SK-N-SH (cell line): ENCODE measurements at regions not wholly inside any gene's neighbourhood (a gene's known extent, or its start where the extent isn't known, plus 50 kb on each side); places are given as distances from the start of the nearest gene placed in this dataset.

Experiments used
- CTCF ChIA-PET: fragments of 300-600, 350-600 bp; formaldehyde crosslinking; extraction: SDS; loops from one replicate; lab custom pipeline; 2021; lab: Yijun Ruan, JAX
- POLR2A ChIA-PET: fragments of 350-600 bp; sonication (Branson Sonifier 250); formaldehyde crosslinking; extraction: SDS; loops from one replicate; lab custom pipeline; 2020; ENCODE audit warnings: antibody characterized with exemption, inconsistent platforms; lab: Yijun Ruan, JAX
- DNase-seq: peaks from one replicate; pipeline ENCODE4 v3.0.0; 2012
- H2AFZ ChIP-seq: fragments of 200-600 bp; sonication (generic); 2 replicates; pipeline ENCODE4 v1.8.1; 2016; ENCODE audit warnings: antibody characterized with exemption, mild to moderate bottlenecking, low read depth
- H3F3A ChIP-seq: fragments of 200-600 bp; sonication (generic); replicated peaks from 2 replicates; pipeline ENCODE3; 2016; ENCODE audit warnings: antibody characterized with exemption, mild to moderate bottlenecking; ENCODE audit not compliant: insufficient read depth
- H3K27ac ChIP-seq, 2 experiments: fragments of 200-500 bp in 1 of 2; fragments of 200-600 bp in 1 of 2; sonication (Bioruptor generic) in 1 of 2; sonication (generic), shearing (Covaris generic) in 1 of 2; 2 replicates each; pipeline versions ENCODE4 v1.5.1 to v1.6.1; 2014 to 2016; ENCODE audit warnings: low read depth in 2 of 2, inconsistent platforms in 1 of 2, low read length in 1 of 2, mild to moderate bottlenecking in 1 of 2, mixed read lengths in 1 of 2
- H3K27me3 ChIP-seq: fragments of 200-600 bp; sonication (generic), shearing (Covaris generic); 2 replicates; pipeline ENCODE4 v1.6.1; 2016; ENCODE audit warnings: mixed run types; ENCODE audit not compliant: insufficient read depth
- H3K36me3 ChIP-seq, 2 experiments: fragments of 200-500 bp in 1 of 2; fragments of 200-600 bp in 1 of 2; sonication (Bioruptor generic) in 1 of 2; sonication (generic) in 1 of 2; replicated peaks in 1 of 2; 2 replicates each; pipeline versions ENCODE3 to v1.5.1; 2014 to 2016; ENCODE audit warnings: low read length in 1 of 2, mild to moderate bottlenecking in 1 of 2; ENCODE audit not compliant: insufficient read depth in 2 of 2, control insufficient read depth in 1 of 2
- H3K4me1 ChIP-seq, 2 experiments: fragments of 200-500 bp in 1 of 2; fragments of 200-600 bp in 1 of 2; sonication (Bioruptor generic) in 1 of 2; sonication (generic), shearing (Covaris generic) in 1 of 2; 2 replicates each; pipeline versions ENCODE4 v1.5.1 to v1.6.1; 2014 to 2016; ENCODE audit warnings: low read depth in 1 of 2, low read length in 1 of 2, mixed run types in 1 of 2; ENCODE audit not compliant: insufficient read depth in 2 of 2, control insufficient read depth in 1 of 2
- H3K4me2 ChIP-seq: fragments of 200-600 bp; sonication (generic), shearing (Covaris generic); 2 replicates; pipeline ENCODE4 v1.6.1; 2017; ENCODE audit warnings: mixed run types
- H3K4me3 ChIP-seq, 2 experiments: fragments of 200-500 bp in 1 of 2; fragments of 200-600 bp in 1 of 2; sonication (Bioruptor generic) in 1 of 2; sonication (generic), shearing (Covaris generic) in 1 of 2; 2 replicates each; pipeline versions ENCODE4 v1.5.1 to v1.8.1; 2014 to 2016; ENCODE audit warnings: low read depth in 2 of 2, inconsistent platforms in 1 of 2, low read length in 1 of 2, mild to moderate bottlenecking in 1 of 2, mixed read lengths in 1 of 2, moderate library complexity in 1 of 2
- H3K79me2 ChIP-seq: fragments of 200-600 bp; sonication (generic); 2 replicates; pipeline ENCODE4 v1.8.1; 2017; ENCODE audit warnings: mild to moderate bottlenecking; ENCODE audit not compliant: insufficient read depth
- H3K9ac ChIP-seq: fragments of 200-600 bp; sonication (generic); 2 replicates; pipeline ENCODE4 v1.6.1; 2017; ENCODE audit warnings: mixed run types
- H3K9me2 ChIP-seq: fragments of 200-600 bp; sonication (generic); 2 replicates; pipeline ENCODE4 v1.6.1; 2017; ENCODE audit warnings: mixed run types
- H3K9me3 ChIP-seq: fragments of 200-600 bp; sonication (generic); 2 replicates; pipeline ENCODE4 v1.6.1; 2017; ENCODE audit warnings: mixed run types, mild to moderate bottlenecking, moderate library complexity
- H4K20me1 ChIP-seq: fragments of 200-600 bp; sonication (generic); 2 replicates; pipeline ENCODE4 v1.6.1; 2017; ENCODE audit warnings: mild to moderate bottlenecking, mixed run types; ENCODE audit not compliant: insufficient read depth
- CHD2 ChIP-seq: fragments of 150-350 bp; IDR thresholded peaks from 2 replicates; pipeline ENCODE4 v1.6.1; 2018; ENCODE audit warnings: low read length; ENCODE audit not compliant: partially characterized antibody
- ELF1 ChIP-seq: IDR thresholded peaks from 2 replicates; pipeline ENCODE4 v1.4.0; 2012
- EP300 ChIP-seq, 2 experiments: IDR thresholded peaks; 2 replicates each; pipeline versions ENCODE4 v1.4.0 to v1.6.1; 2012; ENCODE audit warnings: borderline replicate concordance in 1 of 2, low read depth in 1 of 2, low read length in 1 of 2
- EZH2phosphoT487 ChIP-seq: fragments of 200-600 bp; sonication (generic); IDR thresholded peaks from 2 replicates; pipeline ENCODE4 v1.6.1; 2017; ENCODE audit warnings: low read depth, mixed run types, mild to moderate bottlenecking, antibody characterized with exemption, moderate library complexity, borderline replicate concordance
- FOSL2 ChIP-seq: IDR thresholded peaks from 2 replicates; pipeline ENCODE4 v1.4.0; 2012; ENCODE audit warnings: low read depth, mild to moderate bottlenecking, moderate library complexity, borderline replicate concordance
- FOXJ3 ChIP-seq: sonication (generic); formaldehyde crosslinking; IDR thresholded peaks from 2 replicates; pipeline ENCODE4 v1.5.1; 2020; ENCODE audit warnings: mild to moderate bottlenecking, missing genetic modification reagents
- FOXM1 ChIP-seq: IDR thresholded peaks from 2 replicates; pipeline ENCODE4 v1.4.0; 2012; ENCODE audit warnings: low read depth, mild to moderate bottlenecking
- GABPA ChIP-seq: IDR thresholded peaks from 2 replicates; pipeline ENCODE4 v1.4.0; 2012; ENCODE audit warnings: low read depth, mild to moderate bottlenecking
- IRF3 ChIP-seq: fragments of 150-350 bp; IDR thresholded peaks from 2 replicates; pipeline ENCODE4 v1.6.1; 2016; ENCODE audit warnings: mild to moderate bottlenecking, low read depth, low read length
- JUND ChIP-seq: IDR thresholded peaks from 2 replicates; pipeline ENCODE4 v1.4.0; 2012
- MAX ChIP-seq: IDR thresholded peaks from 2 replicates; pipeline ENCODE4 v1.4.0; 2012; ENCODE audit warnings: low read depth
- MEF2A ChIP-seq: IDR thresholded peaks from 2 replicates; pipeline ENCODE4 v1.4.0; 2012; ENCODE audit warnings: low read depth, borderline replicate concordance
- MXI1 ChIP-seq: IDR thresholded peaks from 2 replicates; pipeline ENCODE4 v1.6.1; 2012; ENCODE audit warnings: mild to moderate bottlenecking, low read depth, low read length, improper control_type of control experiment
- NRF1 ChIP-seq: IDR thresholded peaks from 2 replicates; pipeline ENCODE4 v1.6.1; 2012; ENCODE audit warnings: low read depth, mild to moderate bottlenecking, low read length
- POLR2AphosphoS5 ChIP-seq: IDR thresholded peaks from 2 replicates; pipeline ENCODE4 v1.6.1; 2012; ENCODE audit warnings: low read depth, low read length
- RAD21 ChIP-seq: IDR thresholded peaks from 2 replicates; pipeline ENCODE4 v1.6.1; 2012; ENCODE audit warnings: mild to moderate bottlenecking, low read length
- RFX5 ChIP-seq: IDR thresholded peaks from 2 replicates; pipeline ENCODE4 v1.6.1; 2012; ENCODE audit warnings: mild to moderate bottlenecking, improper control_type of control experiment, low read length
- RXRA ChIP-seq: IDR thresholded peaks from 2 replicates; pipeline ENCODE4 v1.4.0; 2012; ENCODE audit warnings: low read depth, mild to moderate bottlenecking, borderline replicate concordance
- TAF1 ChIP-seq: IDR thresholded peaks from 2 replicates; pipeline ENCODE4 v1.6.1; 2012; ENCODE audit warnings: low read depth, mild to moderate bottlenecking, low read length, moderate library complexity, borderline replicate concordance
- TCF12 ChIP-seq: IDR thresholded peaks from 2 replicates; pipeline ENCODE4 v1.4.0; 2012
- USF2 ChIP-seq: fragments of 150-350 bp; IDR thresholded peaks from 2 replicates; pipeline ENCODE4 v1.6.1; 2017; ENCODE audit warnings: antibody characterized with exemption, low read length, low read depth, borderline replicate concordance
- ZBTB33 ChIP-seq: IDR thresholded peaks from 2 replicates; pipeline ENCODE4 v1.4.0; 2012; ENCODE audit warnings: low read depth, borderline replicate concordance

- H3K9me2 ChIP-seq: no peaks in the 10 kb centered on the region
- no peaks in the 10 kb centered on the region for H3K9me3 ChIP-seq
- TF ChIP-seq RXRA (no peak), MAX (no peak), USF2 (no peak), MXI1 (no peak), EZH2phosphoT487 (no peak), FOSL2 (no peak), ZBTB33 (no peak), IRF3 (no peak), CHD2 (no peak), TAF1 (no peak), ELF1 (no peak), NRF1 (no peak), EP300 (IDR thresholded peaks at IDR 0.05; ENCODE audit: borderline replicate concordance in 1 of 2, low read depth in 1 of 2, low read length in 1 of 2) (no peak), GABPA (no peak), MEF2A (no peak)
- no peak overlapping the region for H3K4me3 ChIP-seq
- no peaks in the 10 kb centered on the region for H3F3A ChIP-seq
- POLR2A ChIA-PET: no interaction called here
- H3K36me3 ChIP-seq: no peaks in the 10 kb centered on the region
- H3K27me3 ChIP-seq: no peaks in the 10 kb centered on the region
- no peak overlapping the region for H3K27ac ChIP-seq
- no peaks in the 10 kb centered on the region for H3K4me1 ChIP-seq
- H3K9ac ChIP-seq: no peak overlapping the region
- H2AFZ ChIP-seq: no peak overlapping the region
- no peak overlapping the region for H3K4me2 ChIP-seq
- CTCF ChIA-PET: no interaction called here
- H4K20me1 ChIP-seq: no peaks in the 10 kb centered on the region
- H3K79me2 ChIP-seq: no peaks in the 10 kb centered on the region
- no peak for DNase-seq
These were observed 88.8 kb upstream of the HMHB1 start for GRCh38 chr5:143723159-143723558.

- Histone ChIP-seq H3K4me2 (no peak overlapping the region), H3K36me3 (no peaks in the 10 kb centered on the region), H3K27me3 (no peaks in the 10 kb centered on the region), H2AFZ (no peak overlapping the region), H3K9me3 (no peaks in the 10 kb centered on the region), H4K20me1 (no peaks in the 10 kb centered on the region), H3K4me3 (no peak overlapping the region), H3K9me2 (no peaks in the 10 kb centered on the region), H3K9ac (no peak overlapping the region), H3K27ac (no peak overlapping the region), H3K4me1 (no peaks in the 10 kb centered on the region; a peak in 1 of 4 replicates), H3K79me2 (no peaks in the 10 kb centered on the region), H3F3A (peaks cover 3% of the 10 kb centered on the region)
- ChIA-PET POLR2A (no interaction called here), CTCF (interaction anchor here (1.4 kb wide), 1 partner anchor 9 kb away, joined by 3 read pairs; no protein-coding TSS in a partner anchor)
- DNase-seq: no peak
- no peak for TF ChIP-seq ZBTB33
- no peak for TF ChIP-seq NRF1
- TF ChIP-seq FOSL2: no peak
- no peak for TF ChIP-seq JUND
- TF ChIP-seq FOXJ3: no peak
- no peak for TF ChIP-seq RAD21
- no peak for TF ChIP-seq RFX5
- no peak for TF ChIP-seq FOXM1
- no peak for TF ChIP-seq CHD2
- no peak for TF ChIP-seq ELF1
- TF ChIP-seq POLR2AphosphoS5: no peak
- no peak for TF ChIP-seq EP300 (IDR thresholded peaks at IDR 0.05; ENCODE audit: borderline replicate concordance in 1 of 2, low read depth in 1 of 2, low read length in 1 of 2)
- TF ChIP-seq TCF12: no peak
These were observed 90.0 kb upstream of the HMHB1 start for GRCh38 chr5:143721925-143722324.
